SK-N-SH (cell line): ENCODE measurements at regions not wholly inside any gene's neighbourhood (a gene's known extent, or its start where the extent isn't known, plus 50 kb on each side); places are given as distances from the start of the nearest gene placed in this dataset.
"Not testable (repeated sequence)": the region's sequence is repeated elsewhere in the genome, so short reads cannot be mapped to it uniquely, and the experiment has no call there.

Experiments
- CTCF ChIA-PET: fragments of 300-600, 350-600 bp; formaldehyde crosslinking; extraction: SDS; loops from one replicate; lab custom pipeline; 2021; lab: Yijun Ruan, JAX
- POLR2A ChIA-PET: fragments of 350-600 bp; sonication (Branson Sonifier 250); formaldehyde crosslinking; extraction: SDS; loops from one replicate; lab custom pipeline; 2020; ENCODE audit warnings: antibody characterized with exemption, inconsistent platforms; lab: Yijun Ruan, JAX
- DNase-seq: peaks from one replicate; pipeline ENCODE4 v3.0.0; 2012
- H2AFZ ChIP-seq: fragments of 200-600 bp; sonication (generic); 2 replicates; pipeline ENCODE4 v1.8.1; 2016; ENCODE audit warnings: antibody characterized with exemption, mild to moderate bottlenecking, low read depth
- H3F3A ChIP-seq: fragments of 200-600 bp; sonication (generic); replicated peaks from 2 replicates; pipeline ENCODE3; 2016; ENCODE audit warnings: antibody characterized with exemption, mild to moderate bottlenecking; ENCODE audit not compliant: insufficient read depth
- H3K27ac ChIP-seq, 2 experiments: fragments of 200-500 bp in 1 of 2; fragments of 200-600 bp in 1 of 2; sonication (Bioruptor generic) in 1 of 2; sonication (generic), shearing (Covaris generic) in 1 of 2; 2 replicates each; pipeline versions ENCODE4 v1.5.1 to v1.6.1; 2014 to 2016; ENCODE audit warnings: low read depth in 2 of 2, inconsistent platforms in 1 of 2, low read length in 1 of 2, mild to moderate bottlenecking in 1 of 2, mixed read lengths in 1 of 2
- H3K27me3 ChIP-seq: fragments of 200-600 bp; sonication (generic), shearing (Covaris generic); 2 replicates; pipeline ENCODE4 v1.6.1; 2016; ENCODE audit warnings: mixed run types; ENCODE audit not compliant: insufficient read depth
- H3K36me3 ChIP-seq, 2 experiments: fragments of 200-500 bp in 1 of 2; fragments of 200-600 bp in 1 of 2; sonication (Bioruptor generic) in 1 of 2; sonication (generic) in 1 of 2; replicated peaks in 1 of 2; 2 replicates each; pipeline versions ENCODE3 to v1.5.1; 2014 to 2016; ENCODE audit warnings: low read length in 1 of 2, mild to moderate bottlenecking in 1 of 2; ENCODE audit not compliant: insufficient read depth in 2 of 2, control insufficient read depth in 1 of 2
- H3K4me1 ChIP-seq, 2 experiments: fragments of 200-500 bp in 1 of 2; fragments of 200-600 bp in 1 of 2; sonication (Bioruptor generic) in 1 of 2; sonication (generic), shearing (Covaris generic) in 1 of 2; 2 replicates each; pipeline versions ENCODE4 v1.5.1 to v1.6.1; 2014 to 2016; ENCODE audit warnings: low read depth in 1 of 2, low read length in 1 of 2, mixed run types in 1 of 2; ENCODE audit not compliant: insufficient read depth in 2 of 2, control insufficient read depth in 1 of 2
- H3K4me2 ChIP-seq: fragments of 200-600 bp; sonication (generic), shearing (Covaris generic); 2 replicates; pipeline ENCODE4 v1.6.1; 2017; ENCODE audit warnings: mixed run types
- H3K4me3 ChIP-seq, 2 experiments: fragments of 200-500 bp in 1 of 2; fragments of 200-600 bp in 1 of 2; sonication (Bioruptor generic) in 1 of 2; sonication (generic), shearing (Covaris generic) in 1 of 2; 2 replicates each; pipeline versions ENCODE4 v1.5.1 to v1.8.1; 2014 to 2016; ENCODE audit warnings: low read depth in 2 of 2, inconsistent platforms in 1 of 2, low read length in 1 of 2, mild to moderate bottlenecking in 1 of 2, mixed read lengths in 1 of 2, moderate library complexity in 1 of 2
- H3K79me2 ChIP-seq: fragments of 200-600 bp; sonication (generic); 2 replicates; pipeline ENCODE4 v1.8.1; 2017; ENCODE audit warnings: mild to moderate bottlenecking; ENCODE audit not compliant: insufficient read depth
- H3K9ac ChIP-seq: fragments of 200-600 bp; sonication (generic); 2 replicates; pipeline ENCODE4 v1.6.1; 2017; ENCODE audit warnings: mixed run types
- H3K9me2 ChIP-seq: fragments of 200-600 bp; sonication (generic); 2 replicates; pipeline ENCODE4 v1.6.1; 2017; ENCODE audit warnings: mixed run types
- H3K9me3 ChIP-seq: fragments of 200-600 bp; sonication (generic); 2 replicates; pipeline ENCODE4 v1.6.1; 2017; ENCODE audit warnings: mixed run types, mild to moderate bottlenecking, moderate library complexity
- H4K20me1 ChIP-seq: fragments of 200-600 bp; sonication (generic); 2 replicates; pipeline ENCODE4 v1.6.1; 2017; ENCODE audit warnings: mild to moderate bottlenecking, mixed run types; ENCODE audit not compliant: insufficient read depth
- ELF1 ChIP-seq: IDR thresholded peaks from 2 replicates; pipeline ENCODE4 v1.4.0; 2012
- EP300 ChIP-seq, 2 experiments: IDR thresholded peaks; 2 replicates each; pipeline versions ENCODE4 v1.4.0 to v1.6.1; 2012; ENCODE audit warnings: borderline replicate concordance in 1 of 2, low read depth in 1 of 2, low read length in 1 of 2
- FOSL2 ChIP-seq: IDR thresholded peaks from 2 replicates; pipeline ENCODE4 v1.4.0; 2012; ENCODE audit warnings: low read depth, mild to moderate bottlenecking, moderate library complexity, borderline replicate concordance
- FOXJ3 ChIP-seq: sonication (generic); formaldehyde crosslinking; IDR thresholded peaks from 2 replicates; pipeline ENCODE4 v1.5.1; 2020; ENCODE audit warnings: mild to moderate bottlenecking, missing genetic modification reagents
- FOXM1 ChIP-seq: IDR thresholded peaks from 2 replicates; pipeline ENCODE4 v1.4.0; 2012; ENCODE audit warnings: low read depth, mild to moderate bottlenecking
- GATA2 ChIP-seq: sonication (generic); formaldehyde crosslinking; IDR thresholded peaks from 2 replicates; pipeline ENCODE4 v1.5.0; 2020; ENCODE audit warnings: mild to moderate bottlenecking, missing genetic modification reagents
- JUND ChIP-seq: IDR thresholded peaks from 2 replicates; pipeline ENCODE4 v1.4.0; 2012
- MEF2A ChIP-seq: IDR thresholded peaks from 2 replicates; pipeline ENCODE4 v1.4.0; 2012; ENCODE audit warnings: low read depth, borderline replicate concordance
- MXI1 ChIP-seq: IDR thresholded peaks from 2 replicates; pipeline ENCODE4 v1.6.1; 2012; ENCODE audit warnings: mild to moderate bottlenecking, low read depth, low read length, improper control_type of control experiment
- NRF1 ChIP-seq: IDR thresholded peaks from 2 replicates; pipeline ENCODE4 v1.6.1; 2012; ENCODE audit warnings: low read depth, mild to moderate bottlenecking, low read length
- POLR2AphosphoS5 ChIP-seq: IDR thresholded peaks from 2 replicates; pipeline ENCODE4 v1.6.1; 2012; ENCODE audit warnings: low read depth, low read length
- RAD21 ChIP-seq: IDR thresholded peaks from 2 replicates; pipeline ENCODE4 v1.6.1; 2012; ENCODE audit warnings: mild to moderate bottlenecking, low read length
- RCOR1 ChIP-seq: fragments of 150-350 bp; IDR thresholded peaks from 2 replicates; pipeline ENCODE4 v1.6.1; 2017; ENCODE audit warnings: antibody characterized with exemption, low read length
- SMC3 ChIP-seq: IDR thresholded peaks from 2 replicates; pipeline ENCODE4 v1.6.1; 2012; ENCODE audit warnings: low read depth, low read length, improper control_type of control experiment
- TAF1 ChIP-seq: IDR thresholded peaks from 2 replicates; pipeline ENCODE4 v1.6.1; 2012; ENCODE audit warnings: low read depth, mild to moderate bottlenecking, low read length, moderate library complexity, borderline replicate concordance
- TCF12 ChIP-seq: IDR thresholded peaks from 2 replicates; pipeline ENCODE4 v1.4.0; 2012
- WGBS: methylation state at CpG from one replicate; pipeline ENCODE4 v1.1.6; 2017; ENCODE audit warnings: low lambda C conversion rate; 5-methylcytosine and 5-hydroxymethylcytosine counted together
- TF ChIP-seq, protein P1 (sequence below): fragments of 150-350 bp; IDR thresholded peaks from 2 replicates; pipeline ENCODE4 v1.6.1; 2017; ENCODE audit warnings: antibody characterized with exemption, low read length, low read depth, borderline replicate concordance
- TF ChIP-seq, protein P2 (sequence below): fragments of 150-350 bp; IDR thresholded peaks from 2 replicates; pipeline ENCODE4 v1.6.1; 2016; ENCODE audit warnings: mild to moderate bottlenecking, low read depth, low read length
- TF ChIP-seq, protein P3 (sequence below): IDR thresholded peaks from 2 replicates; pipeline ENCODE4 v1.4.0; 2012; ENCODE audit warnings: low read depth, borderline replicate concordance
- TF ChIP-seq, protein P4 (sequence below): fragments of 200-600 bp; sonication (generic); IDR thresholded peaks from 2 replicates; pipeline ENCODE4 v1.6.1; 2017; ENCODE audit warnings: antibody characterized with exemption, mild to moderate bottlenecking, moderate library complexity

DNA sequence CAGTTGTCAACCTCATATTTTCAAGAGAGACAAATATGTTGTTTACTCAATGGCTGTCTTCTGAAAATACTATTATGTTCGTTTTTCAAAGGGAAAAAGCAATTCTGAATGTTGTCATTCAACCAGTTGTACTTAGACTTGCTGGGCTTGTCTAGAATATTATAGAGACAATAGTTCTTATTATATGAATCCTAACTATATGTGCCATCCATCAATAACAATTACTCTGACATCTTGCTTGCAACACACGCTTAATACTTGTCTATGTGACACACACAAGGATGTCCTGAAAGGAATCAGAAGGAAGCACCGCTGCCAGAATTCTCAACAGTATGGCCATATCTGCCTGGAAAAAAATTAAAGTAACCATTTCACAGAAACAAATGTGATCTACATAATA lies 283.3 kb upstream of the NRSN1 start:
- no peak overlapping the region for H3K9ac ChIP-seq
- ChIA-PET POLR2A (no interaction called here), CTCF (no interaction called here)
- no peaks in the 10 kb centered on the region for H4K20me1 ChIP-seq
- H3K4me3 ChIP-seq = no peak overlapping the region
- 31% methylated on average over 3 of the region's 3 CpGs for WGBS
- H3F3A ChIP-seq = no peaks in the 10 kb centered on the region
- no peak overlapping the region for H3K4me2 ChIP-seq
- H3K36me3 ChIP-seq = no peaks in the 10 kb centered on the region
- DNase-seq = no peak
- no peak overlapping the region for H2AFZ ChIP-seq
- H3K9me3 ChIP-seq = 0 out of 2 replicates have a peak, but pooled peaks cover 2% of the 10 kb centered on the region
- no peaks in the 10 kb centered on the region for H3K27me3 ChIP-seq
- no peaks in the 10 kb centered on the region for H3K79me2 ChIP-seq
- TF ChIP-seq, protein P1, sequence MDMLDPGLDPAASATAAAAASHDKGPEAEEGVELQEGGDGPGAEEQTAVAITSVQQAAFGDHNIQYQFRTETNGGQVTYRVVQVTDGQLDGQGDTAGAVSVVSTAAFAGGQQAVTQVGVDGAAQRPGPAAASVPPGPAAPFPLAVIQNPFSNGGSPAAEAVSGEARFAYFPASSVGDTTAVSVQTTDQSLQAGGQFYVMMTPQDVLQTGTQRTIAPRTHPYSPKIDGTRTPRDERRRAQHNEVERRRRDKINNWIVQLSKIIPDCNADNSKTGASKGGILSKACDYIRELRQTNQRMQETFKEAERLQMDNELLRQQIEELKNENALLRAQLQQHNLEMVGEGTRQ = no peak
- TF ChIP-seq MXI1 (no peak), GATA2 (no peak), POLR2AphosphoS5 (no peak), EP300 (IDR thresholded peaks at IDR 0.05; ENCODE audit: borderline replicate concordance in 1 of 2, low read depth in 1 of 2, low read length in 1 of 2) (no peak), FOXM1 (no peak), NRF1 (no peak), MEF2A (no peak)
- TF ChIP-seq, protein P2, sequence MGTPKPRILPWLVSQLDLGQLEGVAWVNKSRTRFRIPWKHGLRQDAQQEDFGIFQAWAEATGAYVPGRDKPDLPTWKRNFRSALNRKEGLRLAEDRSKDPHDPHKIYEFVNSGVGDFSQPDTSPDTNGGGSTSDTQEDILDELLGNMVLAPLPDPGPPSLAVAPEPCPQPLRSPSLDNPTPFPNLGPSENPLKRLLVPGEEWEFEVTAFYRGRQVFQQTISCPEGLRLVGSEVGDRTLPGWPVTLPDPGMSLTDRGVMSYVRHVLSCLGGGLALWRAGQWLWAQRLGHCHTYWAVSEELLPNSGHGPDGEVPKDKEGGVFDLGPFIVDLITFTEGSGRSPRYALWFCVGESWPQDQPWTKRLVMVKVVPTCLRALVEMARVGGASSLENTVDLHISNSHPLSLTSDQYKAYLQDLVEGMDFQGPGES = no peak
- TF ChIP-seq, protein P3, sequence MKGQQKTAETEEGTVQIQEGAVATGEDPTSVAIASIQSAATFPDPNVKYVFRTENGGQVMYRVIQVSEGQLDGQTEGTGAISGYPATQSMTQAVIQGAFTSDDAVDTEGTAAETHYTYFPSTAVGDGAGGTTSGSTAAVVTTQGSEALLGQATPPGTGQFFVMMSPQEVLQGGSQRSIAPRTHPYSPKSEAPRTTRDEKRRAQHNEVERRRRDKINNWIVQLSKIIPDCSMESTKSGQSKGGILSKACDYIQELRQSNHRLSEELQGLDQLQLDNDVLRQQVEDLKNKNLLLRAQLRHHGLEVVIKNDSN = no peak
- TF ChIP-seq, all 33 proteins: peak for 0
- Histone ChIP-seq H3K27ac (no peak overlapping the region), H3K9me2 (no peaks in the 10 kb centered on the region), H3K4me1 (no peaks in the 10 kb centered on the region)

DNA sequence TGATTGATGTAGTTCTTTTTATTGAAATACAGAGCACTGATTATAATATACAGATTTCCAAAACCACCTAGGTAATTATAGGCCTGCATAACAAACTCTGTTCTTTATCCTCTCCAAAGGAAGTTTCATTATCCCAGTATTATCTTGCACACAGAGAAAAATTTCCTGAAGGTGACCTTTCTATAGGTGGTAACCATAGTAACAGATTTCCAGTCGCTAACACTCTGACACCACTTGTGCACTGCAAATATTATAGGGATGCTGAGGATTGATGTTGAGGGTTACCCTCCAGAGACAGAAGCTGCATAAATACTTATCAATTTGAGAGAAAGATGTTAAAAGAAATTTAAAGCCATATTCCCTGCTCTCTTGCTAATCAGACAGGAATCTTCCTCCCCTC lies 274.5 kb upstream of the NRSN1 start:
- POLR2A ChIA-PET = no interaction called here
- H3K27me3 ChIP-seq = no peaks in the 10 kb centered on the region

DNA sequence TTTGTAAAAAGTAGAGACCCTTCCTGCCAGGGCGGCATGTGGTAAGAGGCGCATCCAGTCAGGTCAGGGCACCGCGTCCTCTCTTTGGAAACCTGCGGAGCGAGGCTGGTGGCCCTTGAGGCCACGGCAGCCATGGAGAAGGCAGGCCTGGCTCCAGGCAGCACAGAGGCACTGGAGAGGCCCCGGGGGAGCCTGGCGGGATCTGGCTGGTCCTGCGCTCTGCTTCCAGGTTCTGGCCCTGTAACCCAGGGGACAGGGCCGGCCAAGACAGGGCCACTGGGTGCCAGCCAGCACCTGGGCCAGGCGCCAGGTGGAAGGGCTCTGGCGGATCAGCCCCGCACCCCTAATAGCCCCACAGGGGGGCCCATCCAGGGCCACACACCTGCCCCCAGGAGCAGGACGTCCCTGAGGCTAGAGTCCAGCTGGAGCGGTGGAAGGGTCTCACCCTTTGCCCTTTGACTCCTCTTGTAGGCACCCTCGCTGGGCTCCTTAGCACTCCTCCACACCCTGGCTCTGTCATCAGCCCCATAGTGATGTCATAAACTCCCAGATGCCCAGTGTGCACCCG lies 272.4 kb upstream of the NRSN1 start:
- H3K36me3 ChIP-seq, H3K79me2 ChIP-seq, H3K4me3 ChIP-seq, POLR2A ChIA-PET, H3K4me2 ChIP-seq, H3F3A ChIP-seq, H3K27ac ChIP-seq, H3K4me1 ChIP-seq, H2AFZ ChIP-seq, H4K20me1 ChIP-seq, H3K9ac ChIP-seq, CTCF ChIA-PET, H3K27me3 ChIP-seq, H3K9me3 ChIP-seq, DNase-seq, H3K9me2 ChIP-seq: not testable (repeated sequence)
- WGBS = 74% methylated on average over 8 of the region's 18 CpGs

More for the DNA sequence above, 274.5 kb upstream of the NRSN1 start:
- Histone ChIP-seq H3K27ac (no peak overlapping the region), H3K9ac (no peak overlapping the region), H2AFZ (no peak overlapping the region), H3F3A (no peaks in the 10 kb centered on the region), H3K79me2 (no peaks in the 10 kb centered on the region), H3K4me2 (no peak overlapping the region), H3K36me3 (no peaks in the 10 kb centered on the region), H3K9me3 (0 out of 2 replicates have a peak, but pooled peaks cover 4% of the 10 kb centered on the region), H4K20me1 (no peaks in the 10 kb centered on the region), H3K4me1 (no peaks in the 10 kb centered on the region; a peak in 1 of 4 replicates), H3K9me2 (no peaks in the 10 kb centered on the region), H3K4me3 (no peak overlapping the region)
- WGBS = 0% methylated on average over 1 of the region's 1 CpG
- no peak for TF ChIP-seq RCOR1
- no peak for TF ChIP-seq MEF2A
- no peak for TF ChIP-seq FOXJ3 (CRISPR knock-in tag)
- no peak for TF ChIP-seq ELF1
- TF ChIP-seq MXI1 = no peak
- no peak for TF ChIP-seq POLR2AphosphoS5
- no peak for TF ChIP-seq FOSL2
- TF ChIP-seq, protein P4, sequence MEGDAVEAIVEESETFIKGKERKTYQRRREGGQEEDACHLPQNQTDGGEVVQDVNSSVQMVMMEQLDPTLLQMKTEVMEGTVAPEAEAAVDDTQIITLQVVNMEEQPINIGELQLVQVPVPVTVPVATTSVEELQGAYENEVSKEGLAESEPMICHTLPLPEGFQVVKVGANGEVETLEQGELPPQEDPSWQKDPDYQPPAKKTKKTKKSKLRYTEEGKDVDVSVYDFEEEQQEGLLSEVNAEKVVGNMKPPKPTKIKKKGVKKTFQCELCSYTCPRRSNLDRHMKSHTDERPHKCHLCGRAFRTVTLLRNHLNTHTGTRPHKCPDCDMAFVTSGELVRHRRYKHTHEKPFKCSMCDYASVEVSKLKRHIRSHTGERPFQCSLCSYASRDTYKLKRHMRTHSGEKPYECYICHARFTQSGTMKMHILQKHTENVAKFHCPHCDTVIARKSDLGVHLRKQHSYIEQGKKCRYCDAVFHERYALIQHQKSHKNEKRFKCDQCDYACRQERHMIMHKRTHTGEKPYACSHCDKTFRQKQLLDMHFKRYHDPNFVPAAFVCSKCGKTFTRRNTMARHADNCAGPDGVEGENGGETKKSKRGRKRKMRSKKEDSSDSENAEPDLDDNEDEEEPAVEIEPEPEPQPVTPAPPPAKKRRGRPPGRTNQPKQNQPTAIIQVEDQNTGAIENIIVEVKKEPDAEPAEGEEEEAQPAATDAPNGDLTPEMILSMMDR = no peak
- no peak for TF ChIP-seq SMC3
- no peak for TF ChIP-seq NRF1
- TF ChIP-seq EP300 (IDR thresholded peaks at IDR 0.05; ENCODE audit: borderline replicate concordance in 1 of 2, low read depth in 1 of 2, low read length in 1 of 2) = no peak
- TF ChIP-seq RAD21 = no peak
- no peak for TF ChIP-seq TAF1
- TF ChIP-seq TCF12 = no peak
- TF ChIP-seq JUND = no peak
- CTCF ChIA-PET = no interaction called here
- DNase-seq = peak; percentile 33
